Endodermal cell (in vitro differentiated cells): ENCODE measurements at regions not wholly inside any gene's neighbourhood (a gene's known extent, or its start where the extent isn't known, plus 50 kb on each side); places are given as distances from the start of the nearest gene placed in this dataset.

Experiments used
- DNase-seq: peaks from one replicate; pipeline ENCODE4 v3.0.0-alpha.2; 2017
- H3K27ac ChIP-seq: 2 replicates; pipeline ENCODE4 v1.5.1; 2013; ENCODE audit warnings: mild to moderate bottlenecking, low read depth, low read length, moderate library complexity
- H3K27me3 ChIP-seq: 2 replicates; pipeline ENCODE4 v1.6.1; 2013; ENCODE audit warnings: mild to moderate bottlenecking, low read length, moderate library complexity; ENCODE audit not compliant: insufficient read depth, control insufficient read depth, poor library complexity, severe bottlenecking
- H3K36me3 ChIP-seq: 2 replicates; pipeline ENCODE4 v1.7.0; 2013; ENCODE audit warnings: mild to moderate bottlenecking, low read length, moderate library complexity; ENCODE audit not compliant: control insufficient read depth, insufficient read depth
- H3K4me1 ChIP-seq: one replicate; pipeline ENCODE4 v1.7.0; 2013; ENCODE audit warnings: low read length; ENCODE audit not compliant: control insufficient read depth, insufficient read depth
- H3K4me3 ChIP-seq: 2 replicates; pipeline ENCODE4 v1.5.1; 2013; ENCODE audit warnings: mild to moderate bottlenecking, low read length, moderate library complexity
- H3K9ac ChIP-seq: 2 replicates; pipeline ENCODE4 v1.6.1; 2013; ENCODE audit warnings: mild to moderate bottlenecking, low read length, moderate library complexity; ENCODE audit not compliant: poor library complexity, severe bottlenecking; ENCODE audit errors: extremely low read depth
- H3K9me3 ChIP-seq: 2 replicates; pipeline ENCODE4 v1.6.1; 2013; ENCODE audit warnings: mild to moderate bottlenecking, low read length, moderate library complexity; ENCODE audit not compliant: control insufficient read depth
- H3K27ac Mint-ChIP-seq: 2 replicates; pipeline ENCODE4 v1.8.0; 2020; ENCODE audit warnings: mixed read lengths
- H3K27me3 Mint-ChIP-seq: 2 replicates; pipeline ENCODE4 v1.8.0; 2021; ENCODE audit warnings: mild to moderate bottlenecking, mixed read lengths; ENCODE audit not compliant: insufficient read depth
- H3K36me3 Mint-ChIP-seq: 2 replicates; pipeline ENCODE4 v1.8.0; 2020; ENCODE audit warnings: low read depth, mixed read lengths
- H3K4me1 Mint-ChIP-seq: 2 replicates; pipeline ENCODE4 v1.8.0; 2020; ENCODE audit warnings: mixed read lengths
- H3K4me3 Mint-ChIP-seq: 2 replicates; pipeline ENCODE4 v1.8.0; 2020; ENCODE audit warnings: mild to moderate bottlenecking, moderate library complexity, mixed read lengths
- H3K9me3 Mint-ChIP-seq: 2 replicates; pipeline ENCODE4 v1.8.0; 2020; ENCODE audit warnings: mild to moderate bottlenecking, mixed read lengths
- WGBS, 2 experiments: methylation state at CpG; one replicate each; pipeline versions ENCODE4 v1.1.5 to v1.1.7; 2013; ENCODE audit warnings: missing lambda C conversion rate in 2 of 2, mixed read lengths in 1 of 2; ENCODE audit not compliant: insufficient coverage in 1 of 2, insufficient read length in 1 of 2; 5-methylcytosine and 5-hydroxymethylcytosine counted together
- TF ChIP-seq, protein P1 (sequence below): fragments of 200-600 bp; sonication (generic); conservative IDR thresholded peaks from 2 replicates; pipeline ENCODE4 v1.5.0; 2021; ENCODE audit warnings: antibody characterized with exemption, mild to moderate bottlenecking

DNA sequence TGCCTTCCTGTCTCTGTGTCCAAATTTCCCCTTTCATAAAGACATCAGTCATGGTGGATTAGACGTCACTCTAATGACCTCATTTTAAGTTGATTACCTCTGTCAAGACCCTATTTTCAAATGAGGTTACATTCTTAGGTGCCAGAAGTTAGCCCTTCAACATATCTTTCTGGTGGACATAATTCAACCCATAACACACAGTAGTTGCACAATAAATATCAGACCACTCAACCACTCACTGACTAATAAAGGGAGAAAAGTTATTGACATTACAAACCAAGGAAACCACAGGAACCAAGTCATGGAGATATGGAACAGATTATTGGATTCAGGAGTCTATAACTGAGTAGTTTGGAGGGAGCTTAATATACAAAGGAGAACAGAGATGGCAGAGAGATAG is 377.4 kb upstream of the ACVR2A start:
- TF ChIP-seq, protein P1, sequence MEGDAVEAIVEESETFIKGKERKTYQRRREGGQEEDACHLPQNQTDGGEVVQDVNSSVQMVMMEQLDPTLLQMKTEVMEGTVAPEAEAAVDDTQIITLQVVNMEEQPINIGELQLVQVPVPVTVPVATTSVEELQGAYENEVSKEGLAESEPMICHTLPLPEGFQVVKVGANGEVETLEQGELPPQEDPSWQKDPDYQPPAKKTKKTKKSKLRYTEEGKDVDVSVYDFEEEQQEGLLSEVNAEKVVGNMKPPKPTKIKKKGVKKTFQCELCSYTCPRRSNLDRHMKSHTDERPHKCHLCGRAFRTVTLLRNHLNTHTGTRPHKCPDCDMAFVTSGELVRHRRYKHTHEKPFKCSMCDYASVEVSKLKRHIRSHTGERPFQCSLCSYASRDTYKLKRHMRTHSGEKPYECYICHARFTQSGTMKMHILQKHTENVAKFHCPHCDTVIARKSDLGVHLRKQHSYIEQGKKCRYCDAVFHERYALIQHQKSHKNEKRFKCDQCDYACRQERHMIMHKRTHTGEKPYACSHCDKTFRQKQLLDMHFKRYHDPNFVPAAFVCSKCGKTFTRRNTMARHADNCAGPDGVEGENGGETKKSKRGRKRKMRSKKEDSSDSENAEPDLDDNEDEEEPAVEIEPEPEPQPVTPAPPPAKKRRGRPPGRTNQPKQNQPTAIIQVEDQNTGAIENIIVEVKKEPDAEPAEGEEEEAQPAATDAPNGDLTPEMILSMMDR = no peak
- no peaks in the 10 kb centered on the region for H3K9me3 Mint-ChIP-seq
- Histone ChIP-seq H3K4me3 (no peak overlapping the region), H3K9me3 (no peaks in the 10 kb centered on the region), H3K27me3 (no peaks in the 10 kb centered on the region), H3K9ac (no peak overlapping the region), H3K36me3 (no peaks in the 10 kb centered on the region), H3K27ac (no peak overlapping the region), H3K4me1 (peaks cover 19% of the 10 kb centered on the region)
- 88 to 92% methylated on average over 1 of the region's 1 CpG for WGBS, 2 experiments
- peaks cover 3% of the 10 kb centered on the region for H3K27me3 Mint-ChIP-seq
- no peak overlapping the region for H3K27ac Mint-ChIP-seq
- H3K4me1 Mint-ChIP-seq = peaks cover 66% of the 10 kb centered on the region
- H3K36me3 Mint-ChIP-seq = no peaks in the 10 kb centered on the region
- no peak overlapping the region for H3K4me3 Mint-ChIP-seq
- no peak for DNase-seq

DNA sequence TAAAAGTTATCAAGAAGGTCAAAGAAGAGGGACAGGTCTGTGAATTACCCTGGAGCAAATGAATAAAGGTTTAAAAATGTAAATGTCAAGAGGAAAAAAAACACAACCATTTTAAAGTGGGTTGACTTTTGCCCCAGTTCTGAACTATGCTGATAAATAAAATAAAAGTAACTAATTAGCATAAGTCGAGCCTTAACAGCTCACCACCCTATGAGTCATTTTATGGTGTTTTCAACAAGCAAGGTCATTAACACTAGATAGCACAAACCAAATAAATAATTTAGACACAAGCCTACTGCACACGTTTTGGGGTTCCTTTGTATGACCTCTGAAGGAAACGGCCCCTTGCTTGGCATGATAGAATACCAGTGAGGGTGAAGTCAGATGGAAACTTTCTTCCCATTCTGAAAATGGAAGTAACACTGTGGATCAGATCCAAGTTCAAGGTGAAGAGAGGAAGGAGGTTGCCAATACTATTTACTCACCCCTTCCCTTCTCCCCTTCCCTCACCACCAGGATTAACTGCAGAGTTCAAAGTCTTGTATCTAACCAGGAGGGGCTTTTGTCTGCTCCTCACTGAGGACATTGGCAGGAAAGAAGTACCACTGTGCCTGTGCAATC is 380.0 kb upstream of the ACVR2A start:
- Mint-ChIP-seq H3K27me3 (no peaks in the 10 kb centered on the region), H3K36me3 (no peaks in the 10 kb centered on the region), H3K27ac (no peak overlapping the region), H3K9me3 (no peaks in the 10 kb centered on the region), H3K4me1 (peaks cover 62% of the 10 kb centered on the region), H3K4me3 (no peak overlapping the region)
- TF ChIP-seq, protein P1 = peak; percentile 22
- Histone ChIP-seq H3K9ac (no peak overlapping the region), H3K4me3 (no peak overlapping the region), H3K27me3 (no peaks in the 10 kb centered on the region), H3K36me3 (no peaks in the 10 kb centered on the region), H3K4me1 (peaks cover 13% of the 10 kb centered on the region), H3K9me3 (no peaks in the 10 kb centered on the region), H3K27ac (no peak overlapping the region)
- 83 to 90% methylated on average over 2 to 3 of the region's 3 CpGs for WGBS, 2 experiments
- no peak for DNase-seq

DNA sequence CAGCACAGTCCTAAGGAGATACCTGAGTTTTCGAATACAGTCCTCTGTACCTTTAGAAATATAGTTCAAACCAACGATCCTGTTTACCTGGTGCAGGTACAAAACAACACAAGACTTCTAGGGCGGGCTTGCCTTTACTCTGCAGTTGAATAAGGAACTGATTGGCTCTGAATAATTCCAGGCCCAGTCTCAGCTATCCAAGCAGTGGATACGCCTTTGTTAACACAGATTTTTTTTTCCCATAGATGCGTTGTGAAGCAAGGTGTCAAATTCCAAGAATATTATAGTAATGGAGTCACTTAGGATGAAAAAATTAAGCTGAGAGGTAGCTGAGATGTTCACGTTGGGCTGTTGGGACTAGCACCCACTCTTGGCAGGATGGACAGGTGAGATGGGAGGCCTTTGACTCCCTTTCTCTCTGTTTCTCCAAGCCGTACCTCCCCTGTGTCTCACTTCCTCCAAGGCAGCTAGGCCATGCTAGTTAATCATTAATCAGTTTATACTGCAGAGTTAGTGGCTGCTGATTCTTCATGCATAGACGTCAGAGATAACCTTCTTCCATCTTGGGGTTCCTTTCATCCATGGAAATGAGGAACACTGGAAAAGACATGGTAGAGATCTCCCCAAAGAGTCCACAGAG is 380.8 kb upstream of the ACVR2A start:
- Histone ChIP-seq H3K9me3 (no peaks in the 10 kb centered on the region), H3K4me1 (peaks cover 11% of the 10 kb centered on the region), H3K4me3 (peak overlapping the region; percentile 27), H3K27me3 (no peaks in the 10 kb centered on the region), H3K9ac (no peak overlapping the region), H3K36me3 (no peaks in the 10 kb centered on the region), H3K27ac (no peak overlapping the region)
- Mint-ChIP-seq H3K4me1 (peaks cover 53% of the 10 kb centered on the region), H3K9me3 (no peaks in the 10 kb centered on the region), H3K27me3 (no peaks in the 10 kb centered on the region), H3K36me3 (no peaks in the 10 kb centered on the region), H3K27ac (peak overlapping the region; percentile 6), H3K4me3 (no peak overlapping the region)
- DNase-seq = no peak
- WGBS, 2 experiments = 86 to 89% methylated on average over 5 to 8 of the region's 8 CpGs
- TF ChIP-seq, protein P1 = no peak
